ENCODE measurements at regions not wholly inside any gene's neighbourhood (a gene's known extent, or its start where the extent isn't known, plus 50 kb on each side); places are given as distances from the start of the nearest gene placed in this dataset.

DNA sequence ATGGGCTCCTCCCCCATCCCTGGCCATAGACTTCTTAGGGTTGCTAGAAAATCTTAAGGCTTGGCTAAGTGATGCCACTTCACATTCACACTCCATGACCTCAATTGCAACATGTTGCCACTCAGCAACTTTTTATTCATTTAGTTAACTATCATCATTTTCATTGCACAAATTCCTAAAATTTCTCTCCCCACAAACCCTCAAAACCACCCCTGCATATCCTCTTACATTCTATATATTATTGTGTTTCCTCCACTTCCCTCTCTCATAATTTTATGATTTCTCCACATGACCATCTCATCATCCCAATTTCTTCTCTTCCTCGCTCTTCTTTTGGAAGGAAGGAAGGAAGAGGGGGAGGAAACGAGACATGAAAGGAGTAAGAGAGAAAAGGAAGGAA, 436.0 kb downstream of the HACE1 start:
- TF ChIP-seq, protein P1, sequence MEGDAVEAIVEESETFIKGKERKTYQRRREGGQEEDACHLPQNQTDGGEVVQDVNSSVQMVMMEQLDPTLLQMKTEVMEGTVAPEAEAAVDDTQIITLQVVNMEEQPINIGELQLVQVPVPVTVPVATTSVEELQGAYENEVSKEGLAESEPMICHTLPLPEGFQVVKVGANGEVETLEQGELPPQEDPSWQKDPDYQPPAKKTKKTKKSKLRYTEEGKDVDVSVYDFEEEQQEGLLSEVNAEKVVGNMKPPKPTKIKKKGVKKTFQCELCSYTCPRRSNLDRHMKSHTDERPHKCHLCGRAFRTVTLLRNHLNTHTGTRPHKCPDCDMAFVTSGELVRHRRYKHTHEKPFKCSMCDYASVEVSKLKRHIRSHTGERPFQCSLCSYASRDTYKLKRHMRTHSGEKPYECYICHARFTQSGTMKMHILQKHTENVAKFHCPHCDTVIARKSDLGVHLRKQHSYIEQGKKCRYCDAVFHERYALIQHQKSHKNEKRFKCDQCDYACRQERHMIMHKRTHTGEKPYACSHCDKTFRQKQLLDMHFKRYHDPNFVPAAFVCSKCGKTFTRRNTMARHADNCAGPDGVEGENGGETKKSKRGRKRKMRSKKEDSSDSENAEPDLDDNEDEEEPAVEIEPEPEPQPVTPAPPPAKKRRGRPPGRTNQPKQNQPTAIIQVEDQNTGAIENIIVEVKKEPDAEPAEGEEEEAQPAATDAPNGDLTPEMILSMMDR (conservative IDR thresholded peaks at IDR 0.05; ENCODE audit: low read depth, low read length) = no peak
- no peak for TF ChIP-seq EZH2 (IDR thresholded peaks at IDR 0.05; ENCODE audit: low read length, unreplicated experiment)
- TF ChIP-seq EZH2phosphoT487 (IDR thresholded peaks at IDR 0.05; ENCODE audit: borderline replicate concordance, low read length) = no peak

All from PC-3 (cell line).